ENCODE measurements at regions not wholly inside any gene's neighbourhood (a gene's known extent, or its start where the extent isn't known, plus 50 kb on each side); places are given as distances from the start of the nearest gene placed in this dataset.

- Histone ChIP-seq H3K4me3 (ENCODE audit: low read depth in 1 of 3, low read length in 3 of 3) (peak overlapping the region; percentile 39 to 84 (median 68)), H3K9me3 (ENCODE audit: control insufficient read depth in 4 of 4, low read length in 3 of 4) (peaks cover 0 to 6% (median 4%) of the 10 kb centered on the region in 4 donors), H3K9ac (ENCODE audit: low read depth in 1 of 2, low read length in 2 of 2) (peak overlapping the region in 1 of 2 donors; percentile 92), H3K27me3 (ENCODE audit: control insufficient read depth in 4 of 4, insufficient read depth in 4 of 4, low read length in 3 of 4) (no peaks in the 10 kb centered on the region), H3K27ac (ENCODE audit: low read depth in 1 of 2, low read length in 2 of 2) (peak overlapping the region; percentile 49 to 58), H3K4me1 (ENCODE audit: control insufficient read depth in 4 of 4, insufficient read depth in 4 of 4, low read length in 3 of 4) (peaks cover 0 to 7% (median 3%) of the 10 kb centered on the region in 4 donors), H3K36me3 (ENCODE audit: control insufficient read depth in 4 of 4, insufficient read depth in 3 of 4, low read depth in 1 of 4, low read length in 3 of 4) (no peaks in the 10 kb centered on the region)
- no peak for DNase-seq (ENCODE audit: low spot score)
- TF ChIP-seq RAD21 (IDR thresholded peaks at IDR 0.05) (no peak), YY1 (IDR thresholded peaks at IDR 0.05) (peak; percentile 22), HNF4A (conservative IDR thresholded peaks at IDR 0.05) (peak in 1 of 2 donors; percentile 12), JUND (IDR thresholded peaks at IDR 0.05) (peak; percentile 45 to 46), REST (IDR thresholded peaks at IDR 0.05) (peak; percentile 27), SP1 (IDR thresholded peaks at IDR 0.05) (peak; percentile 25), CTCF (IDR thresholded peaks at IDR 0.05; ENCODE audit: low read depth, low read length, missing input control) (no peak)
- 30% methylated on average over 12 of the region's 12 CpGs for WGBS
Measured at GRCh38 chr14:85934123-85934885, 404.4 kb downstream of the FLRT2 start.

- H3K36me3 ChIP-seq (ENCODE audit: control insufficient read depth in 4 of 4, insufficient read depth in 3 of 4, low read depth in 1 of 4, low read length in 3 of 4): no peaks in the 10 kb centered on the region
- H3K9ac ChIP-seq (ENCODE audit: low read depth in 1 of 2, low read length in 2 of 2): no peak overlapping the region
- H3K27ac ChIP-seq (ENCODE audit: low read depth in 1 of 2, low read length in 2 of 2): no peak overlapping the region
- no peaks in the 10 kb centered on the region for H3K4me1 ChIP-seq (ENCODE audit: control insufficient read depth in 4 of 4, insufficient read depth in 4 of 4, low read length in 3 of 4)
- DNase-seq (ENCODE audit: low spot score): no peak
- H3K4me3 ChIP-seq (ENCODE audit: low read depth in 1 of 3, low read length in 3 of 3): no peak overlapping the region
- TF ChIP-seq CTCF (IDR thresholded peaks at IDR 0.05; ENCODE audit: low read depth, low read length, missing input control) (no peak), MAX (IDR thresholded peaks at IDR 0.05) (no peak), TAF1 (conservative IDR thresholded peaks at IDR 0.05) (no peak), ATF3 (IDR thresholded peaks at IDR 0.05) (no peak), RAD21 (IDR thresholded peaks at IDR 0.05) (no peak), FOXA2 (IDR thresholded peaks at IDR 0.05) (no peak), NR2F2 (IDR thresholded peaks at IDR 0.05) (no peak), JUND (IDR thresholded peaks at IDR 0.05) (no peak), EGR1 (IDR thresholded peaks at IDR 0.05; ENCODE audit: low read depth in 2 of 2) (no peak), RXRA (IDR thresholded peaks at IDR 0.05) (no peak), REST (IDR thresholded peaks at IDR 0.05) (no peak), FOXA1 (IDR thresholded peaks at IDR 0.05) (no peak)
- 57% methylated on average over 3 of the region's 3 CpGs for WGBS
- peaks cover 0 to 3% (median 0%) of the 10 kb centered on the region in 4 donors for H3K27me3 ChIP-seq (ENCODE audit: control insufficient read depth in 4 of 4, insufficient read depth in 4 of 4, low read length in 3 of 4)
- no peaks in the 10 kb centered on the region for H3K9me3 ChIP-seq (ENCODE audit: control insufficient read depth in 4 of 4, low read length in 3 of 4)
Measured at GRCh38 chr14:85921241-85921640, 391.3 kb downstream of the FLRT2 start.
